ENCODE measurements at regions not wholly inside any gene's neighbourhood (a gene's known extent, or its start where the extent isn't known, plus 50 kb on each side); places are given as distances from the start of the nearest gene placed in this dataset.
A peak's percentile ranks its signal among the peaks of the same experiment; 100 is the strongest.

DNA sequence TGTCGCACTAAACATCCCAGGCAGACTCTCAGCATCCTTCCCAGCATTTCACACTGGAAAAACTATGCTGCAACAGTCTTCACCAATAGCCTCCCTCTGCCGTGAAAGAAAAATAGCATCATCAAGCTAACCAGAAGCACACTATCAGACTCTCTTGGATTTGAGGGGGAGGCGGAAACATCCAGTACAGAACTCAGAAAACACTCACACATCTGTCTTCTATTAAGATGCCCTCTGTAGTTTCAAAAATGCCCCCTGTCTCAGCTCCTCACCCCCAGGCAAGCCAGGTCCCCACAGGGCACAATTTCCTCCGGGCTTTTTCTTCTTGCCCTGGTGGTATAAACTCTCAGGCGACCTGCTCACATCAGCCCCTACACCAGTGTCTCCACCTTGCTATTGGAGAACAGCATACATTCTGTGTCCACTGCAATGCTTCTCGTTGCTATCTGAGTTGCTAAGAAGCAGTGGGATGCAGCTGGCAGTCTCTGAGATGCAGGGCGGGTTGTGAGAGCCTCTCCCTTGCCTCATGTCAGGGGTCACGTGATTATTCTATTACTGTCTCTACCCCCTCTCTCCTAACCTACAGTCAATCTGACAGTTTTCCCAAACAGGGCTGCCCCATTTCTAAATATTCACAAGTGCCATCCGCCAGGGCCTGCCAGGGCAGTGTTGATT, 189.9 kb downstream of the INO80D start:
- Mint-ChIP-seq H3K27ac (ENCODE audit: unreplicated experiment) (no peak overlapping the region), H3K4me3 (ENCODE audit: unreplicated experiment) (no peak overlapping the region), H3K9me3 (ENCODE audit: unreplicated experiment) (no peaks in the 10 kb centered on the region), H3K36me3 (ENCODE audit: low read depth, unreplicated experiment) (no peaks in the 10 kb centered on the region), H3K27me3 (ENCODE audit: unreplicated experiment) (peaks cover under 1% of the 10 kb centered on the region), H3K4me1 (ENCODE audit: unreplicated experiment) (no peaks in the 10 kb centered on the region)
- DNase-seq (ENCODE audit: low spot score): no peak
- TF ChIP-seq, protein P1, sequence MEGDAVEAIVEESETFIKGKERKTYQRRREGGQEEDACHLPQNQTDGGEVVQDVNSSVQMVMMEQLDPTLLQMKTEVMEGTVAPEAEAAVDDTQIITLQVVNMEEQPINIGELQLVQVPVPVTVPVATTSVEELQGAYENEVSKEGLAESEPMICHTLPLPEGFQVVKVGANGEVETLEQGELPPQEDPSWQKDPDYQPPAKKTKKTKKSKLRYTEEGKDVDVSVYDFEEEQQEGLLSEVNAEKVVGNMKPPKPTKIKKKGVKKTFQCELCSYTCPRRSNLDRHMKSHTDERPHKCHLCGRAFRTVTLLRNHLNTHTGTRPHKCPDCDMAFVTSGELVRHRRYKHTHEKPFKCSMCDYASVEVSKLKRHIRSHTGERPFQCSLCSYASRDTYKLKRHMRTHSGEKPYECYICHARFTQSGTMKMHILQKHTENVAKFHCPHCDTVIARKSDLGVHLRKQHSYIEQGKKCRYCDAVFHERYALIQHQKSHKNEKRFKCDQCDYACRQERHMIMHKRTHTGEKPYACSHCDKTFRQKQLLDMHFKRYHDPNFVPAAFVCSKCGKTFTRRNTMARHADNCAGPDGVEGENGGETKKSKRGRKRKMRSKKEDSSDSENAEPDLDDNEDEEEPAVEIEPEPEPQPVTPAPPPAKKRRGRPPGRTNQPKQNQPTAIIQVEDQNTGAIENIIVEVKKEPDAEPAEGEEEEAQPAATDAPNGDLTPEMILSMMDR (IDR thresholded peaks at IDR 0.05; ENCODE audit: unreplicated experiment): no peak

DNA sequence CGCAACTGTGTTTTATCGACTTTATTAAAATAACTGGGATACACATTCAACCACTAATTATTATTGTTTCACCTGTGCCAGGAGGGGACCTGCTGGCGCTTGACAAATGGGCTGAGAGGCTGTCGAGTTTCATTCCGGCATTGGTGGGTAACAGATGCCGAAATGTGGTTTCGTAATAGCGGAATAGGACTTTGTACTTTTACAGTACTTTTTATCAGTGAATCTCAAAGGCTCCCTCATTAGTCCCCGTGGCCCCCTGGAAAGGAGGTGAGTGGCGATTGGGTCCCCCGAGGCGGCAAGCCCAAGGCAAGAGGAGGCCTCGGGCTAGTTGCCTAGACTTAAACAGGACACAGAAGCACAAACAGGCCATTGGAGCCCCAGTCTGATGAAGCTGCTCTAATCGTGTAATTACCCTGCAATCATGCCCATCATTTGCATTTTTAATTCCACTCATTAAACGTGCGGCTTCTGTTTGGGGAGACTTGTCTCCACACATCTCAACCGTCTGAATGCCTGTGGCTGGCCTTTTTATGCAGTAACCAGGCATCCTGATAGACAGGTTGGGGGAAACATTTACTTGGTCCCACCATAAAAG, 193.2 kb downstream of the INO80D start:
- peaks cover 5% of the 10 kb centered on the region for H3K4me1 Mint-ChIP-seq (ENCODE audit: unreplicated experiment)
- DNase-seq (ENCODE audit: low spot score): no peak
- no peaks in the 10 kb centered on the region for H3K36me3 Mint-ChIP-seq (ENCODE audit: low read depth, unreplicated experiment)
- no peak overlapping the region for H3K27ac Mint-ChIP-seq (ENCODE audit: unreplicated experiment)
- H3K4me3 Mint-ChIP-seq (ENCODE audit: unreplicated experiment): no peak overlapping the region
- H3K9me3 Mint-ChIP-seq (ENCODE audit: unreplicated experiment): no peaks in the 10 kb centered on the region
- peaks cover 2% of the 10 kb centered on the region for H3K27me3 Mint-ChIP-seq (ENCODE audit: unreplicated experiment)
- TF ChIP-seq, protein P1 (IDR thresholded peaks at IDR 0.05; ENCODE audit: unreplicated experiment): no peak

DNA sequence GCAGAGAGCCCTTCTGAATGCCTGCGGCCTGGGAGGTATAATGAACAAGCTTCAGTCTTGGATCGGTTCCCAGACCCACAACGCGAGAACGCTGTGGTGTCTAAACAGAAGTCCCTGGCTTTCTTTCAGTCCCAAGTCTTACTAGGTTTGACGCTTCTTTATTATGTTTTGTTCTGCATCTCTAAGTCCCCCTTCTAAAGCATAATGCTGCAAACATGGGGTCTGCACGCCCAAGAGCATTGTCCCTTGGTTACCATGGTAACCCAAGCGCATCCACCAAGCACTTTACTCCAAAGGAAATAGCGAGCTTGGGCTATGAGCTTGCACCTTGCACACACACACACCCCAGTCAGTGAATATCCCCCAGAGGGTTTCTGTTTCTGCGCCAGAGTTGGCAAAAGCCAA, 193.7 kb downstream of the INO80D start:
- TF ChIP-seq, protein P1 (IDR thresholded peaks at IDR 0.05; ENCODE audit: unreplicated experiment): no peak
- H3K36me3 Mint-ChIP-seq (ENCODE audit: low read depth, unreplicated experiment): no peaks in the 10 kb centered on the region
- H3K9me3 Mint-ChIP-seq (ENCODE audit: unreplicated experiment): no peaks in the 10 kb centered on the region
- H3K27ac Mint-ChIP-seq (ENCODE audit: unreplicated experiment): no peak overlapping the region
- DNase-seq (ENCODE audit: low spot score): no peak
- H3K4me1 Mint-ChIP-seq (ENCODE audit: unreplicated experiment): peaks cover 5% of the 10 kb centered on the region
- no peak overlapping the region for H3K4me3 Mint-ChIP-seq (ENCODE audit: unreplicated experiment)
- H3K27me3 Mint-ChIP-seq (ENCODE audit: unreplicated experiment): peaks cover 5% of the 10 kb centered on the region

DNA sequence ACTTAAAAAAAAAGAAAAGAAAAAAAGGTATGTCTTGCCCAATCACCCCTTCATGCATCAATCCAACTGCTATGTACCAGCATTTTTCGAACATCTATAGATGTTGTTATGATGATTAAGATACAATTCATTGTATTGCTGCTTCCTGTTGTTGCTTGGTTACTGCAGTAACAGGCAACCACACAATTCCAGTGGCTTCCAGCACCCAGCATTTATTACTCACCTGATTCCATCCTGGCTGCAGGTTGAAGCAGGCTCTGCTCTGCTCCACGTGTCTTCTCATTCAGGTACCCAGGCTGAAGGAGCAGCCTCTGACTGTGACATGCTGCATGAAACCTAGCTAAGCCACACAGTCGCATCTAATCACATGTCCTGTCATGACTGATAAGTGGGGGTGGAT, 196.9 kb downstream of the INO80D start:
- H3K27me3 Mint-ChIP-seq (ENCODE audit: unreplicated experiment): peaks cover 5% of the 10 kb centered on the region
- H3K27ac Mint-ChIP-seq (ENCODE audit: unreplicated experiment): peak overlapping the region; percentile 64
- H3K9me3 Mint-ChIP-seq (ENCODE audit: unreplicated experiment): no peaks in the 10 kb centered on the region
- H3K36me3 Mint-ChIP-seq (ENCODE audit: low read depth, unreplicated experiment): no peaks in the 10 kb centered on the region
- peaks cover 5% of the 10 kb centered on the region for H3K4me1 Mint-ChIP-seq (ENCODE audit: unreplicated experiment)
- DNase-seq (ENCODE audit: low spot score): no peak
- TF ChIP-seq, protein P1 (IDR thresholded peaks at IDR 0.05; ENCODE audit: unreplicated experiment): no peak
- no peak overlapping the region for H3K4me3 Mint-ChIP-seq (ENCODE audit: unreplicated experiment)

DNA sequence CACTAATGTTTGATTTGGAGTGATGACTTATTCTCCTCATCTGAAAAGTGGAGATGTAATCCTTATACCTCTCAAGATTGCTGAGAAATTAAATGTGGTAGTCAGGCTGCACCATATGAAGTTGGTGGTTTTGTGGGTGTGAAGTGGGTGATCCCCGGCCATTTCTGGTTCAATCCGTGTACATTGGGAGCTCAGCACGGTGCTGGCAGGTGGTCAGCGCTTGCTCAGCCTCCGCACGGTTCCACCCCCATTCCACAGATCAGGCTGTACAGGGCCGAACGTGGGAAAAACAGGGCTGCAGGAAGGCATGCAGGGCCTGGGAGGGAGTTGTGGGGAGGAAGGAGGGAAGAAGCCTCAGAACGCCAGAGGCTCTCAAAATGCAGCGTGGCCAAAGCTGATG, 198.3 kb downstream of the INO80D start:
- no peak overlapping the region for H3K27ac Mint-ChIP-seq (ENCODE audit: unreplicated experiment)

More for the DNA sequence above, 198.3 kb downstream of the INO80D start:
- Mint-ChIP-seq H3K4me1 (ENCODE audit: unreplicated experiment) (peaks cover 5% of the 10 kb centered on the region), H3K36me3 (ENCODE audit: low read depth, unreplicated experiment) (no peaks in the 10 kb centered on the region), H3K4me3 (ENCODE audit: unreplicated experiment) (no peak overlapping the region), H3K9me3 (ENCODE audit: unreplicated experiment) (no peaks in the 10 kb centered on the region), H3K27me3 (ENCODE audit: unreplicated experiment) (peaks cover 5% of the 10 kb centered on the region)
- no peak for DNase-seq (ENCODE audit: low spot score)
- TF ChIP-seq, protein P1 (IDR thresholded peaks at IDR 0.05; ENCODE audit: unreplicated experiment): no peak
